H1 (cell line): ENCODE measurements at regions not wholly inside any gene's neighbourhood (a gene's known extent, or its start where the extent isn't known, plus 50 kb on each side); places are given as distances from the start of the nearest gene placed in this dataset.
A peak's percentile ranks its signal among the peaks of the same experiment; 100 is the strongest.

Source experiments
- CTCF ChIA-PET: fragments of 300-600 bp; sonication (Branson Sonifier 250); formaldehyde crosslinking; loops from one replicate; lab custom pipeline; 2021; ENCODE audit not compliant: partially characterized antibody; lab: Charles Lee
- POLR2A ChIA-PET: fragments of 300-600 bp; sonication (Branson Sonifier 250); formaldehyde crosslinking; loops from one replicate; lab custom pipeline; 2021; ENCODE audit warnings: inconsistent platforms; ENCODE audit not compliant: partially characterized antibody; lab: Charles Lee
- DNase-seq, 2 experiments: peaks; one replicate each; pipeline versions ENCODE4 v3.0.0 to v3.0.0-alpha.2; 2010 to 2022; ENCODE audit warnings: low spot score in 2 of 2, low read depth in 1 of 2, mixed read lengths in 1 of 2
- FAIRE-seq: peaks from 2 replicates; lab custom pipeline; 2011; peaks lifted over from hg19 to GRCh38; lab: Jason Lieb, UNC
- H2AFZ ChIP-seq: 2 replicates; pipeline ENCODE4 v1.8.1; 2012; ENCODE audit warnings: low read length, inconsistent platforms
- H2AK5ac ChIP-seq: 2 replicates; pipeline ENCODE4 v1.6.1; 2013; ENCODE audit warnings: low read depth, low read length
- H2BK120ac ChIP-seq: replicated peaks from 2 replicates; pipeline ENCODE3; 2013; ENCODE audit warnings: low read depth, low read length, inconsistent platforms
- H2BK12ac ChIP-seq: 2 replicates; pipeline ENCODE4 v1.6.1; 2013; ENCODE audit warnings: low read depth, low read length
- H2BK15ac ChIP-seq: 2 replicates; pipeline ENCODE4 v1.6.1; 2013; ENCODE audit warnings: low read length
- H2BK20ac ChIP-seq: 2 replicates; pipeline ENCODE4 v1.6.1; 2013; ENCODE audit warnings: low read length
- H2BK5ac ChIP-seq: 2 replicates; pipeline ENCODE4 v1.6.1; 2013; ENCODE audit warnings: low read depth, low read length
- H3K14ac ChIP-seq: 2 replicates; pipeline ENCODE4 v1.6.1; 2013; ENCODE audit warnings: inconsistent platforms; ENCODE audit not compliant: insufficient read length
- H3K18ac ChIP-seq: 2 replicates; pipeline ENCODE4 v1.6.1; 2013; ENCODE audit warnings: low read length; ENCODE audit errors: extremely low read depth
- H3K23ac ChIP-seq: 2 replicates; pipeline ENCODE4 v1.6.1; 2013; ENCODE audit warnings: inconsistent platforms; ENCODE audit not compliant: insufficient read length
- H3K23me2 ChIP-seq: 2 replicates; pipeline ENCODE4 v1.6.1; 2013; ENCODE audit warnings: low read depth, low read length
- H3K27ac ChIP-seq: 2 replicates; pipeline ENCODE4 v1.6.1; 2011; ENCODE audit warnings: low read depth, low read length, inconsistent platforms
- H3K27me3 ChIP-seq, 4 experiments: replicated peaks in 1 of 4; 1 replicate in 1 of 4; 2 replicates in 3 of 4; pipeline versions ENCODE4 v1.6.1 to v1.8.1; 2011 to 2013; ENCODE audit warnings: low read length in 3 of 4, mild to moderate bottlenecking in 3 of 4, inconsistent platforms in 2 of 4, mixed read lengths in 2 of 4, moderate library complexity in 1 of 4; ENCODE audit not compliant: control insufficient read depth in 3 of 4, insufficient read depth in 3 of 4; ENCODE audit errors: extremely low read depth in 1 of 4
- H3K36me3 ChIP-seq, 4 experiments: 2 replicates each; pipeline versions ENCODE4 v1.6.1 to v1.8.1; 2011 to 2013; ENCODE audit warnings: mild to moderate bottlenecking in 4 of 4, low read length in 3 of 4, moderate library complexity in 2 of 4, control low read depth in 1 of 4, inconsistent platforms in 1 of 4; ENCODE audit not compliant: insufficient read depth in 4 of 4, control insufficient read depth in 2 of 4
- H3K4ac ChIP-seq: replicated peaks from 2 replicates; pipeline ENCODE3; 2013; ENCODE audit warnings: low read length, low read depth, mixed read lengths, inconsistent platforms; ENCODE audit not compliant: insufficient read length
- H3K4me1 ChIP-seq, 4 experiments: replicated peaks in 1 of 4; 1 replicate in 1 of 4; 2 replicates in 3 of 4; pipeline versions ENCODE4 v1.6.1 to v1.8.1; 2011 to 2013; ENCODE audit warnings: low read length in 3 of 4, inconsistent platforms in 2 of 4, mixed read lengths in 1 of 4; ENCODE audit not compliant: insufficient read depth in 4 of 4, control insufficient read depth in 3 of 4
- H3K4me2 ChIP-seq, 2 experiments: 2 replicates each; pipeline versions ENCODE4 v1.6.1 to v1.8.1; 2011 to 2013; ENCODE audit warnings: low read depth in 2 of 2, low read length in 2 of 2, control low read depth in 1 of 2, inconsistent platforms in 1 of 2, mild to moderate bottlenecking in 1 of 2; ENCODE audit not compliant: insufficient read depth in 1 of 2
- H3K4me3 ChIP-seq, 4 experiments: fragments of 200-600, 300-600 bp in 1 of 4; sonication (generic), shearing (Covaris generic), sonication (Bioruptor Twin) in 1 of 4; 2 replicates each; pipeline versions ENCODE4 v1.5.1 to v1.8.1; 2011 to 2016; ENCODE audit warnings: low read length in 4 of 4, low read depth in 3 of 4, control low read depth in 2 of 4, inconsistent platforms in 2 of 4, mild to moderate bottlenecking in 2 of 4, mixed read lengths in 1 of 4, moderate library complexity in 1 of 4; ENCODE audit not compliant: insufficient read depth in 2 of 4; ENCODE audit errors: extremely low read depth in 1 of 4
- H3K56ac ChIP-seq: replicated peaks from 2 replicates; pipeline ENCODE3; 2013; ENCODE audit warnings: low read depth, mild to moderate bottlenecking, mixed read lengths, low read length, inconsistent platforms; ENCODE audit not compliant: insufficient read length
- H3K79me1 ChIP-seq: 2 replicates; pipeline ENCODE4 v1.6.1; 2013; ENCODE audit warnings: low read depth, low read length, control low read depth
- H3K79me2 ChIP-seq, 2 experiments: 2 replicates each; pipeline versions ENCODE4 v1.6.1 to v1.8.1; 2012 to 2013; ENCODE audit warnings: low read length in 2 of 2, mild to moderate bottlenecking in 2 of 2, inconsistent platforms in 1 of 2; ENCODE audit not compliant: insufficient read depth in 2 of 2, control insufficient read depth in 1 of 2
- H3K9ac ChIP-seq, 4 experiments: replicated peaks in 1 of 4; 1 replicate in 1 of 4; 2 replicates in 3 of 4; pipeline versions ENCODE4 v1.6.1 to v1.8.1; 2011 to 2013; ENCODE audit warnings: low read depth in 3 of 4, low read length in 3 of 4, control low read depth in 2 of 4, mild to moderate bottlenecking in 2 of 4, moderate library complexity in 2 of 4, inconsistent platforms in 1 of 4; ENCODE audit errors: extremely low read depth in 1 of 4
- H3K9me3 ChIP-seq, 2 experiments: 2 replicates each; pipeline versions ENCODE4 v1.6.1 to v1.8.1; 2012 to 2013; ENCODE audit warnings: mild to moderate bottlenecking in 2 of 2, moderate library complexity in 2 of 2, control low read depth in 1 of 2, inconsistent platforms in 1 of 2, low read depth in 1 of 2, low read length in 1 of 2, mixed read lengths in 1 of 2; ENCODE audit not compliant: insufficient read depth in 2 of 2
- H4K20me1 ChIP-seq, 2 experiments: replicated peaks in 1 of 2; 2 replicates each; pipeline versions ENCODE3 to v1.8.1; 2011 to 2013; ENCODE audit warnings: inconsistent platforms in 2 of 2, low read length in 2 of 2, mild to moderate bottlenecking in 1 of 2; ENCODE audit not compliant: insufficient read depth in 2 of 2, control insufficient read depth in 1 of 2
- H4K5ac ChIP-seq: 2 replicates; pipeline ENCODE4 v1.6.1; 2013; ENCODE audit warnings: low read length, low read depth, mixed read lengths, inconsistent platforms; ENCODE audit not compliant: insufficient read length
- H4K8ac ChIP-seq: 2 replicates; pipeline ENCODE4 v1.8.0; 2013; ENCODE audit warnings: mild to moderate bottlenecking, moderate library complexity, low read length, inconsistent platforms; ENCODE audit not compliant: insufficient read depth; ENCODE audit errors: extremely low read depth
- H4K91ac ChIP-seq: replicated peaks from 2 replicates; pipeline ENCODE3; 2013; ENCODE audit warnings: low read length, mixed read lengths, inconsistent platforms; ENCODE audit not compliant: insufficient read length
- ATF2 ChIP-seq: IDR thresholded peaks from 2 replicates; pipeline ENCODE4 v1.6.1; 2012; ENCODE audit warnings: low read length, inconsistent platforms
- BACH1 ChIP-seq: IDR thresholded peaks from 2 replicates; pipeline ENCODE4 v1.6.1; 2012; ENCODE audit warnings: low read length, improper control_type of control experiment
- GTF2F1 ChIP-seq: IDR thresholded peaks from 2 replicates; pipeline ENCODE4 v1.6.1; 2012; ENCODE audit warnings: low read depth, low read length, improper control_type of control experiment, borderline replicate concordance
- RXRA ChIP-seq: IDR thresholded peaks from 2 replicates; pipeline ENCODE4 v1.6.1; 2011; ENCODE audit warnings: low read depth, mild to moderate bottlenecking, low read length, moderate library complexity; ENCODE audit not compliant: insufficient read depth
- SP1 ChIP-seq: IDR thresholded peaks from 2 replicates; pipeline ENCODE4 v1.6.1; 2011; ENCODE audit warnings: low read depth, low read length
- SP4 ChIP-seq: IDR thresholded peaks from 2 replicates; pipeline ENCODE4 v1.6.1; 2012; ENCODE audit warnings: low read length, inconsistent platforms
- TCF12 ChIP-seq: IDR thresholded peaks from 2 replicates; pipeline ENCODE4 v1.6.1; 2011; ENCODE audit warnings: low read depth, mild to moderate bottlenecking, low read length
- USF2 ChIP-seq: IDR thresholded peaks from 2 replicates; pipeline ENCODE4 v1.6.1; 2011; ENCODE audit warnings: low read length, improper control_type of control experiment
- WGBS, 2 experiments: shearing (Covaris generic) in 1 of 2; methylation state at CpG; one replicate each; pipeline versions ENCODE4 v1.1.6 to v1.1.7; 2013 to 2015; ENCODE audit warnings: low lambda C conversion rate in 2 of 2, mixed read lengths in 2 of 2, inconsistent platforms in 1 of 2, low coverage in 1 of 2, missing lambda C conversion rate in 1 of 2; ENCODE audit not compliant: insufficient replicate concordance in 2 of 2, insufficient coverage in 1 of 2, insufficient read length in 1 of 2; ENCODE audit errors: extremely low coverage in 1 of 2, missing lambda C conversion rate in 1 of 2; 5-methylcytosine and 5-hydroxymethylcytosine counted together
- TF ChIP-seq, protein P1 (sequence below): IDR thresholded peaks from 2 replicates; pipeline ENCODE4 v1.6.1; 2012; ENCODE audit warnings: inconsistent platforms

- Histone ChIP-seq H4K91ac (peak overlapping the region; percentile 68), H3K9me3 (no peaks in the 10 kb centered on the region), H2AK5ac (no peak overlapping the region), H2AFZ (peak overlapping the region; percentile 69), H2BK12ac (peak overlapping the region; percentile 96; the same call in 1 of the 2 replicates), H3K9ac (no peak overlapping the region; a peak in 2 of 7 replicates), H3K4me3 (peak overlapping the region in 1 of 4 experiments; percentile 4; a peak in 1 of 8 replicates), H3K79me2 (no peaks in the 10 kb centered on the region), H3K4me2 (peak overlapping the region in 1 of 2 experiments; percentile 21; a peak in 2 of 4 replicates), H2BK20ac (no peak overlapping the region), H3K23ac (no peak overlapping the region), H3K36me3 (no peaks in the 10 kb centered on the region), H4K5ac (no peak overlapping the region), H3K18ac (no peak overlapping the region), H2BK120ac (peak overlapping the region; percentile 52), H3K4ac (peak overlapping the region; percentile 44), H3K56ac (no peak overlapping the region), H3K27ac (peak overlapping the region; percentile 47), H3K23me2 (no peaks in the 10 kb centered on the region), H3K79me1 (no peaks in the 10 kb centered on the region), H4K8ac (0 out of 2 replicates have a peak overlapping the region, but pooled peaks have one; percentile 18), H4K20me1 (no peaks in the 10 kb centered on the region), H2BK15ac (no peak overlapping the region), H3K4me1 (peaks cover 0 to 6% (median 3%) of the 10 kb centered on the region in 4 experiments; a peak in 3 of 7 replicates), H2BK5ac (peak overlapping the region; percentile 64; the same call in 1 of the 2 replicates), H3K14ac (no peak overlapping the region), H3K27me3 (no peaks in the 10 kb centered on the region)
- DNase-seq (peak; percentile 27 to 45), FAIRE-seq (no peak)
- POLR2A ChIA-PET: no interaction called here
- 78% methylated on average over 3 of the region's 3 CpGs; no CpG with 5 or more reads in 1 of the 2 experiments for WGBS, 2 experiments
- CTCF ChIA-PET: interaction anchor here (1.0 to 1.2 kb wide), 2 partner anchors 13 to 22 kb away, joined by 3 to 4 read pairs; no protein-coding TSS in a partner anchor
- TF ChIP-seq, protein P1, sequence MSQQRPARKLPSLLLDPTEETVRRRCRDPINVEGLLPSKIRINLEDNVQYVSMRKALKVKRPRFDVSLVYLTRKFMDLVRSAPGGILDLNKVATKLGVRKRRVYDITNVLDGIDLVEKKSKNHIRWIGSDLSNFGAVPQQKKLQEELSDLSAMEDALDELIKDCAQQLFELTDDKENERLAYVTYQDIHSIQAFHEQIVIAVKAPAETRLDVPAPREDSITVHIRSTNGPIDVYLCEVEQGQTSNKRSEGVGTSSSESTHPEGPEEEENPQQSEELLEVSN: no peak
- TF ChIP-seq SP4: no peak
- TF ChIP-seq BACH1: no peak
- peak; percentile 30; the same call in 1 of the 2 replicates for TF ChIP-seq SP1
- no peak for TF ChIP-seq ATF2
- TF ChIP-seq RXRA: no peak
- TF ChIP-seq USF2: no peak
- no peak for TF ChIP-seq GTF2F1
- no peak for TF ChIP-seq TCF12
These were observed 446.7 kb downstream of the BMP2 start for GRCh38 chr20:7214081-7214740.
